NT2/D1 (cell line): ENCODE measurements at regions not wholly inside any gene's neighbourhood (a gene's known extent, or its start where the extent isn't known, plus 50 kb on each side); places are given as distances from the start of the nearest gene placed in this dataset.

ENCODE experiments used
- YY1 ChIP-seq: IDR thresholded peaks from 2 replicates; pipeline ENCODE4 v1.6.1; 2011; ENCODE audit not compliant: insufficient read length, insufficient read depth
- ZNF274 ChIP-seq: IDR thresholded peaks from 2 replicates; pipeline ENCODE4 v1.6.1; 2011; ENCODE audit warnings: mild to moderate bottlenecking, low read depth, low read length

- TF ChIP-seq ZNF274 = no peak
- TF ChIP-seq YY1 = no peak
Measured at GRCh38 chr2:194126418-194126817, 1530.6 kb upstream of the SLC39A10 start.
